Erythroblast (primary cell): ENCODE measurements at regions not wholly inside any gene's neighbourhood (a gene's known extent, or its start where the extent isn't known, plus 50 kb on each side); places are given as distances from the start of the nearest gene placed in this dataset.

Experiments
- DNase-seq, 2 experiments: peaks; one replicate each; lab custom pipeline; 2025; lab: John Stamatoyannopoulos, UW
- GATA1 ChIP-seq: IDR thresholded peaks from 2 replicates; pipeline ENCODE4 v1.6.1; 2011; ENCODE audit warnings: low read depth, mild to moderate bottlenecking, control low read depth, low read length, moderate library complexity
- POLR2A ChIP-seq: IDR thresholded peaks from 2 replicates; pipeline ENCODE4 v1.6.1; 2011; ENCODE audit warnings: mild to moderate bottlenecking, low read length

DNA sequence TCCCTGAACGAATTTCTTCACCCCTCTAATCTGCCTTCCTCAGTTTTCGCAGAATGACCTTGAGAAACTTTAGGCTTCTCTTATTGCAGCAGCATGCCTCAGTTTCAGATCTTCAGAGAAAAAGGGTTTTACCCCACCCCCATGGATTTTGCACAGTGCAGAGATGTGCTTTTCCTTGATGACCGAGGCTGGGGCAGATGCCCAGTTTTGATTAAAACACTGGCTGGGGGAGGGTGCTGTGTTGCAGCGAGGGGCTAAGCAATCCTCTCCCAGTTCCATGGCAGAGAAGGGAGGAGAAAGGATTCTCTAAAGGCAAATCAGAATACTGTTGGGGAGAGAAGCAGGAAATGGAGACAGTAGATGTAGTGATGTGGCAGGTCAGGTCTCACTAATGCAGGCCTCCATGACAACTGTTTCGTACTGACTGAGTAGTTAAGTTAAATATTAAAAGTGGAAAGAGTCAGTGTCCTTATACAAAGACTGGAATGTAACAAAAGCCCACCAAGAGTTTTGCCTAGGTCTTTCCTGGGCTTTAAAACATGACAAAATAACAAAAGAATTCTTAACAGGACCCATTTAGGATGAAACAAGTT is 50.8 kb upstream of the PDZD8 start:
- TF ChIP-seq POLR2A (no peak), GATA1 (no peak)
- peak; percentile 8 to 29 for DNase-seq

DNA sequence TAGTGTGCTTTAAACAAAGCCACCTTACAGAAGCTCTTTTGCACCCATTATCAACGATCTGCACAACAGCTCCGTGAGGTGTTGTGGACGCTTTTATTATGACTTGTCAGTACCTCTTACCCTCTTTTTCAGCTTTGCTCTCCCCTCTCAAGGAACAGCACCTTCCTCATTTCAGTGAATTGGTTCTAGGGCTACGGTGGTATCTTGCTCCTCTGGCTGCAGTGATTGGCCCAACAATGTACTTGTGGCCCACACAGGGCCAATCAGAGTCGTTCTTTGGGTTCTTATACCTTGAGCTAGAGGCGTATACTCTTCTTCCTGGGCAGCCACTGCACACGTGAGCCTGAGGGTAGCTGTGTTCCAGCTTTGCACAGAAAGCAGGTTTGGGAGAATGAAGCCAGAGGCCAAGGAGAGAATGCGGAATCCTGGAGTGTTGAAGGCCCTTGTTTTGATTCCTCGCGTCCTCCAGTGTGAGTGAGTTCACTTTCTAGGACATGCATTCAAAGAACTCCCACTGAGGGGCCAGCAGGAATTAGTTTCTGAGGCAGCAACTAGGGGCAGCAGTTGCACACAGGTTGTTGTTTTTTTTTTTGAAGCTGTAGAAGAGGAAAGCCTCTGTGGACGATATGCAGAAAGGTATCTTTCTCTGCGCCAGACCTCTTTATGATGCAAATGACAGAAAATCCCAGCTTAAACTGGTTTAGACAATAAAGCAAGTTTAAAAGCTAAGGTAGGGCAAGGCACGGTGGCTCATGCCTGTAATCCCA is 49.8 kb upstream of the PDZD8 start:
- TF ChIP-seq POLR2A (no peak), GATA1 (no peak)
- peak; percentile 16 to 42 for DNase-seq
